ENCODE measurements at regions not wholly inside any gene's neighbourhood (a gene's known extent, or its start where the extent isn't known, plus 50 kb on each side); places are given as distances from the start of the nearest gene placed in this dataset.
"Not testable (repeated sequence)": the region's sequence is repeated elsewhere in the genome, so short reads cannot be mapped to it uniquely, and the experiment has no call there.

DNA sequence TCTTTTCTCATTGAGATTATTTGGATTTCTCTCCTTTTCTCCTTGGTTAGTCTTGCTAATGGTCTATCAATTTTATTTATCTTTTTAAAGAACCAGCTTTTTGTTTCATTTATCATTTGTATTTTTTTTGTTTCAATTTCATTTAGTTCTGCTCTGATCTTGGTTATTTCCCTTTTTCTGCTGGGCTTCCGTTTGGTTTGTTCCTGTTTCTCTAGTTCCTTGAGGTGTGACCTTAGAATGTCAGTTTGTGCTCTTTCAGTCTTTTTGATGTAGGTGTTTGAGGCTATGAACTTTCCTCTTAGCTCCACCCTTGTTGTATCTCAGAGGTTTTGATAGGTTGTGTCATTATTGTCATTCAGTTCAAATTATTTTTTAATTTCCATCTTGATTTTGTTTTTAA is 248.5 kb upstream of the CADM2 start:
- TF ChIP-seq POLR2A, CTCF (IDR thresholded peaks at IDR 0.05): not testable (repeated sequence)

All from body of pancreas (tissue), 4 donors.